IPS-18c (cell line): ENCODE measurements at regions not wholly inside any gene's neighbourhood (a gene's known extent, or its start where the extent isn't known, plus 50 kb on each side); places are given as distances from the start of the nearest gene placed in this dataset.

Source experiments
- H3K4me3 ChIP-seq: 2 replicates; pipeline ENCODE4 v1.7.0; 2013; ENCODE audit warnings: low read depth, mild to moderate bottlenecking, low read length, moderate library complexity; ENCODE audit not compliant: insufficient read depth
- H3K9me3 ChIP-seq: one replicate; pipeline ENCODE4 v1.6.1; 2013; ENCODE audit warnings: mild to moderate bottlenecking, low read length, moderate library complexity; ENCODE audit not compliant: control insufficient read depth, insufficient read depth

DNA sequence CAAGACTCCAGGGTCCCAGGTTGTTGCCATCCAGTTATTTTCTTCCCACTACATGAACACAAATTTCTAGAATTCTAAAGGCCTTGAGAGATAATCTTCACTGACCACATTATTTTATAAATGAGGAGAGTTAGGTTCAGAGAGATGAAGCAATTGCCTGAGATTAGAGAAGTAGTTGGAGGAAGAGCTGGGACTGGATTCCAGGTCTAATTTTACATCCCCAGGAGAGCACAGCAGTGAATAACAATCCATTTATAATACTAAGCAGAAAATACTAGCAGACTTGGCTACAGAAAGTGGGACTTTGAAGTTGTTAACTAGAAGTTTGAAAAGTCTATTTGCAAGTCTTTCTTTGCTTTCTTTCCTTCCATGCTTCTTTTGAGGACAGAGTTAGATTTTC is 231.3 kb upstream of the S100G start:
- no peak overlapping the region for H3K4me3 ChIP-seq
- no peaks in the 10 kb centered on the region for H3K9me3 ChIP-seq

- no peaks in the 10 kb centered on the region for H3K9me3 ChIP-seq
- no peak overlapping the region for H3K4me3 ChIP-seq
Measured at GRCh38 chrX:16427668-16428067, 222.3 kb upstream of the S100G start.

DNA sequence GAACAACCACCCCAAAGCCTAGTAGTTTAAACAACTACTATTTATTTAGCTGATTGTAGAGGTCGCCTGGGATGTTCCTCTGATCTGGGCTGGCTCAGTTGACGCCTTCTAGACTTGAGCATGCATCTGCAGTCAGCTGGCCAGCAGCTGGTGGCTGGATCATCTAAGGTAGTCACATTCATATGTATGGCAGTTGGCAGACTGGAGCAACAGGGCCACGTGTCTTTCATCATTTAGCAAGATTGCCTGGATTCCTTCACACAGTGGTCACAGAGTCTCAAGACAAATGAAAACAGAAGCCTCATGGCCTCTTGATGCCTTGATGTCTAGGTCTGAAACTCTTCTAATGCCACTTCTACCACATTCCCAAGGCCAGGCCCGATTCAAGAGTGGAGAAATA is 220.6 kb upstream of the S100G start:
- no peaks in the 10 kb centered on the region for H3K9me3 ChIP-seq
- no peak overlapping the region for H3K4me3 ChIP-seq

GRCh38 chrX:16431266-16431665 is 218.7 kb upstream of the S100G start:
- H3K9me3 ChIP-seq = no peaks in the 10 kb centered on the region
- no peak overlapping the region for H3K4me3 ChIP-seq

GRCh38 chrX:16433021-16433420 is 216.9 kb upstream of the S100G start:
- Histone ChIP-seq H3K4me3 (no peak overlapping the region), H3K9me3 (no peaks in the 10 kb centered on the region)

DNA sequence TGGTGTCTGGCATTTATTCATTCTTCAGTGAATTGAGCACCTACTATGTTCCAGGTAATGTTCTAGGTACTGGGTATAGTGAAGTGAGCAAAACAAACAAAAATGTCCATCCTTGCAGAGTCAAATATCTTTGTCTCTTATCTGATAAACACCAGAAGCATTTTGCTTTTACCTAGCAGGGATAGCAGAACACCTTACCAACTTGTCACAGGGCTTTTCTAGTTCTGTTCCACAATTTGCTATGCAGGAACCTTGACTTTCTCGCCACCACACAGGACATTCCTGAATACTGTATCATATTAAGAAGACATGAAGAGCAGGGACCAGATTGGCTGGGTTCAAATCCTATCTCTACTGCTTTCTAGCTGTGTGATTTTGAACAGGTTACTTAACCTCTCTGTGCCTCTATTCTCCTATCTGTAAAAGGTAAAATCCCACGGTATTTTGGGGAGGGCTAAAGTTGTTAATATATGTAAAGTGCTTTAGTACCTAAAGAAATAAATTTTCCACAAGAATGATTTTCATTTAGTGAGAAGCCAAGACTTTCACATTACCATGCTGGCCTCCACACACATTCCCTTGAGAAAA is 214.5 kb upstream of the S100G start:
- Histone ChIP-seq H3K4me3 (no peak overlapping the region), H3K9me3 (no peaks in the 10 kb centered on the region)

GRCh38 chrX:16436348-16437188 is 213.4 kb upstream of the S100G start:
- Histone ChIP-seq H3K4me3 (no peak overlapping the region), H3K9me3 (no peaks in the 10 kb centered on the region)

- no peak overlapping the region for H3K4me3 ChIP-seq
Measured at GRCh38 chrX:16440446-16440845, 209.5 kb upstream of the S100G start.

GRCh38 chrX:16444353-16444752 is 205.6 kb upstream of the S100G start:
- H3K4me3 ChIP-seq = no peak overlapping the region
- H3K9me3 ChIP-seq = no peaks in the 10 kb centered on the region

More at GRCh38 chrX:16440446-16440845, 209.5 kb upstream of the S100G start:
- H3K9me3 ChIP-seq = no peaks in the 10 kb centered on the region

- no peaks in the 10 kb centered on the region for H3K9me3 ChIP-seq
- no peak overlapping the region for H3K4me3 ChIP-seq
Measured at GRCh38 chrX:16445166-16445752, 204.7 kb upstream of the S100G start.

- no peak overlapping the region for H3K4me3 ChIP-seq
- H3K9me3 ChIP-seq = no peaks in the 10 kb centered on the region
Measured at GRCh38 chrX:16451334-16451733, 198.6 kb upstream of the S100G start.

GRCh38 chrX:16454926-16455325 is 195.0 kb upstream of the S100G start:
- H3K4me3 ChIP-seq = no peak overlapping the region
- H3K9me3 ChIP-seq = no peaks in the 10 kb centered on the region

DNA sequence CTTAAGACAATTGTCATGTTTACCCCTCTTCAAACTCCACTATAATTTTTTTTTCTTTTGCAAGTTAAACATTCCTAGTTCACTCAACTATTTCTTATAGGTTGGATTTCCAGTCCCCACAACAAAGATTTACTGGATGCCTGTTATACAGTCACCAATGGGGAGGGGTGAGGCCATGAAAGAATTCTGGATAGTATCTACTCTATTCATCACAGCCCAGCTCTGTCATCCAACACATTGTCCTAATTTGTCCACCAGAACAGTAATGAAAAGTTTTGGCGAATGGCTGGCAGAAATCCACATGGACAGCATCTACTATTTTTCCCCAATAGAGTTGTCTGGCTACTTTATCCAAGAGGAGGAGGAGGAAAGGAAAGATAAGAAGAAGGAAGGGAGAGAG is 192.7 kb upstream of the S100G start:
- Histone ChIP-seq H3K4me3 (no peak overlapping the region), H3K9me3 (no peaks in the 10 kb centered on the region)

DNA sequence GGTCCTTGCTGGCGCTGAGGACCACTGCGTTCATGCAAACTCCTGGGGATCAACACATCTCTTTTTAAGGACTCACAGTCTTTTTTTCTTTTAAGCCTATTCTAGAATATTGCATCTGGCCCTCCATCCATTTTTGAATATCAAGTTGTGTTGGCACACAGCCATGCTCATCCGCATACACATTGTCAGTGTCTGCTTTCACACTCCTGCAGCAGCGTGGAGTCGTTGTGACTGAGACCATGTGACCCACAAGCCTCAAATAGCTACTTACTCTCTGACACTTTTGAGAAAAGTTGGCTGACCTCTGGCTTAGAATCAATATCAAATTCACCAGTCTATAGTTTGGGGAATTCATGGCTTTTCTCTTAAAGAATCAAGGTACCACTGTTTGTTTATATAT is 191.8 kb upstream of the S100G start:
- Histone ChIP-seq H3K9me3 (no peaks in the 10 kb centered on the region), H3K4me3 (no peak overlapping the region)

GRCh38 chrX:16459008-16459407 is 190.9 kb upstream of the S100G start:
- no peak overlapping the region for H3K4me3 ChIP-seq
- no peaks in the 10 kb centered on the region for H3K9me3 ChIP-seq

DNA sequence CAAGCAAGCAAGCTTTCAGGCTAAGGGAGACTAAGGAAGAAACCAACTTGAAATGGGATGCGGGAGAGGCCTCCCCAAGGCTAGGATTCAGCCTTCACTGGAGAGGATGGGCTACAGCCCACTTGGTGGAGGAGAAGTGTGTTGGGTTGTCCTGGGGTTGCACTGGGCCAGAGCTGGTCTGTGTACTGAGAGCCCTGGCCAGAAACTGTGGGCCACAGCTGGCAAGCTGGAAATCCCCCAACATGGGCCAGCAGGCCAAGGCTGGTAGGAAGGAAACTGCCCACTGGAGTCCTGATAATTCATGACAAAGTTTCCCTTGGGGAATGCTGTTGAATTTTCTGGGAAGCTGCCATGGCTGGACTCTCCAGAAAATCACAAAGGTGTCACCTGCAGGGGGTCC is 188.0 kb upstream of the S100G start:
- H3K9me3 ChIP-seq = no peaks in the 10 kb centered on the region
- no peak overlapping the region for H3K4me3 ChIP-seq

DNA sequence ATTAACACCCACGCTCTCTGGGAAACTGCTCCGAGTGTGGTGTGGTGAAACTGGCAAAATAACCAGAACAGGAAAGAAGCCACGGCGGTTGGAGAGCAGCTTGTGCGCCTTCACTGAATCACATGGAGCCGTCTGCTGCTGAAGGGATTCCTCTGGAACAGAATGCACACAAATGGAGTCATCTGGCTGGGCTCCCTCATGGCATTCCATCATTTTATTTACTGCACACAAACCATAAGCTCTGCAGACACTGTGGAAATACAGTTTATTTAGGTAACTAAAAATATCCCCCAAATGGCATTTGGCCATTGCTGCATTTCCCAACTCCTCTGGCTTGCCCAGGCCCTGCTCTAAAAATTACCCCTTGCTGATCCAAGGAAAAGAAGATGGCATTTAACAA is 187.0 kb upstream of the S100G start:
- H3K4me3 ChIP-seq = no peak overlapping the region

DNA sequence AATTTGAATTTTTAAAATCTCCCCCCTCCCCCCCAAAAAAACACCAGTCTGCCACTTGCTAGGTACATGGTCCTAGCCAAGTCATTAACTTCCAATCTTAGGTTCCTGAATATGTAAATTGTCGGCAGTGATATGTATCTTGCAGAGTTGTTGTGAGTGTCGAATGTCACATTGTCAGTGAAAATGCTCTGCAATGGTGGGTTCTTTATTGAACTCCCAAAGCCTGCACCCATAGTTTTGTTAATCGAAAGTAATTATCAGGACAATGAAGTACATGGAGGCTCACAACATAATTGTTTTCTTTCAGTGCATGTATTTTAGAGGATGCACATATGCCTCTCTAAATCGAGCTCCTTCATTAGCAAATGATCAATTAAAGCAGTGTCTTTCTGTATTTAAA is 185.6 kb upstream of the S100G start:
- Histone ChIP-seq H3K9me3 (no peaks in the 10 kb centered on the region), H3K4me3 (no peak overlapping the region)

More for the DNA sequence above, 187.0 kb upstream of the S100G start:
- H3K9me3 ChIP-seq = no peaks in the 10 kb centered on the region
